Astrocyte (in vitro differentiated cells and primary cell): ENCODE measurements at regions not wholly inside any gene's neighbourhood (a gene's known extent, or its start where the extent isn't known, plus 50 kb on each side); places are given as distances from the start of the nearest gene placed in this dataset.

Source experiments
- DNase-seq: peaks from one replicate; pipeline ENCODE4 v3.0.0-alpha.2; 2010; ENCODE audit warnings: low read depth
- FAIRE-seq: peaks from 2 replicates; lab custom pipeline; 2011; peaks lifted over from hg19 to GRCh38; lab: Jason Lieb, UNC
- H2AFZ ChIP-seq: 2 replicates; pipeline ENCODE4 v1.6.0; 2012; ENCODE audit warnings: low read depth, low read length, inconsistent platforms
- H3K27ac ChIP-seq: 2 replicates; pipeline ENCODE4 v1.5.1; 2011; ENCODE audit warnings: low read depth, low read length, inconsistent platforms
- H3K27me3 ChIP-seq: 2 replicates; pipeline ENCODE4 v1.6.0; 2011; ENCODE audit warnings: low read length, inconsistent platforms; ENCODE audit not compliant: insufficient read depth
- H3K36me3 ChIP-seq: 2 replicates; pipeline ENCODE4 v1.5.1; 2011; ENCODE audit warnings: low read length, inconsistent platforms; ENCODE audit not compliant: insufficient read depth
- H3K4me1 ChIP-seq: 2 replicates; pipeline ENCODE4 v1.5.1; 2011; ENCODE audit warnings: low read length, inconsistent platforms; ENCODE audit not compliant: insufficient read depth
- H3K4me2 ChIP-seq: 2 replicates; pipeline ENCODE4 v1.6.0; 2012; ENCODE audit warnings: low read length, inconsistent platforms
- H3K4me3 ChIP-seq: 2 replicates; pipeline ENCODE4 v1.5.1; 2011; ENCODE audit warnings: low read depth, mild to moderate bottlenecking, low read length, inconsistent platforms; ENCODE audit not compliant: insufficient read depth
- H3K79me2 ChIP-seq: 2 replicates; pipeline ENCODE4 v1.6.0; 2012; ENCODE audit warnings: mild to moderate bottlenecking, low read length, inconsistent platforms; ENCODE audit not compliant: insufficient read depth
- H3K9ac ChIP-seq: 2 replicates; pipeline ENCODE4 v1.6.0; 2012; ENCODE audit warnings: mild to moderate bottlenecking, low read length, inconsistent platforms
- H3K9me3 ChIP-seq: 2 replicates; pipeline ENCODE4 v1.5.1; 2012; ENCODE audit warnings: low read depth, mild to moderate bottlenecking, low read length, inconsistent platforms; ENCODE audit not compliant: insufficient read depth
- H4K20me1 ChIP-seq: 2 replicates; pipeline ENCODE4 v1.6.0; 2012; ENCODE audit warnings: low read length, inconsistent platforms; ENCODE audit not compliant: insufficient read depth
- H3K27ac Mint-ChIP-seq: one replicate; pipeline ENCODE4 v1.8.0; 2021; ENCODE audit warnings: mild to moderate bottlenecking, mixed read lengths; ENCODE audit not compliant: unreplicated experiment
- H3K27me3 Mint-ChIP-seq: one replicate; pipeline ENCODE4 v1.8.0; 2021; ENCODE audit warnings: low read depth, mixed read lengths; ENCODE audit not compliant: unreplicated experiment
- H3K36me3 Mint-ChIP-seq: one replicate; pipeline ENCODE4 v1.8.0; 2021; ENCODE audit warnings: low read depth, mixed read lengths; ENCODE audit not compliant: unreplicated experiment
- H3K4me1 Mint-ChIP-seq: one replicate; pipeline ENCODE4 v1.8.0; 2021; ENCODE audit warnings: low read depth, mixed read lengths; ENCODE audit not compliant: unreplicated experiment
- H3K4me3 Mint-ChIP-seq: one replicate; pipeline ENCODE4 v1.8.0; 2021; ENCODE audit warnings: mild to moderate bottlenecking, moderate library complexity, mixed read lengths; ENCODE audit not compliant: unreplicated experiment
- H3K9me3 Mint-ChIP-seq: one replicate; pipeline ENCODE4 v1.8.0; 2021; ENCODE audit warnings: mild to moderate bottlenecking, mixed read lengths; ENCODE audit not compliant: unreplicated experiment
- CTCF ChIP-seq: IDR thresholded peaks from 2 replicates; pipeline ENCODE4 v1.5.1; 2011; ENCODE audit warnings: low read depth, mild to moderate bottlenecking, inconsistent platforms, low read length, moderate library complexity; ENCODE audit not compliant: insufficient read depth
- EZH2 ChIP-seq: IDR thresholded peaks from 2 replicates; pipeline ENCODE4 v1.6.1; 2012; ENCODE audit warnings: mild to moderate bottlenecking, low read length, inconsistent platforms; ENCODE audit not compliant: insufficient read depth

- Histone ChIP-seq H3K79me2 (no peaks in the 10 kb centered on the region), H3K9me3 (no peaks in the 10 kb centered on the region), H3K4me2 (no peak overlapping the region), H3K27me3 (no peaks in the 10 kb centered on the region), H4K20me1 (no peaks in the 10 kb centered on the region), H3K4me1 (no peaks in the 10 kb centered on the region), H2AFZ (no peak overlapping the region), H3K36me3 (no peaks in the 10 kb centered on the region), H3K9ac (no peak overlapping the region), H3K4me3 (no peak overlapping the region), H3K27ac (no peak overlapping the region)
- no peak overlapping the region for H3K27ac Mint-ChIP-seq
- H3K9me3 Mint-ChIP-seq = no peaks in the 10 kb centered on the region
- no peak overlapping the region for H3K4me3 Mint-ChIP-seq
- FAIRE-seq (no peak), DNase-seq (no peak)
- peaks cover 3% of the 10 kb centered on the region for H3K27me3 Mint-ChIP-seq
- no peak for TF ChIP-seq EZH2
- peaks cover 2% of the 10 kb centered on the region for H3K36me3 Mint-ChIP-seq
- H3K4me1 Mint-ChIP-seq = no peaks in the 10 kb centered on the region
These were observed 321.4 kb downstream of the FAT3 start for GRCh38 chr11:92545906-92546471.

- H3K27me3 Mint-ChIP-seq = peaks cover 3% of the 10 kb centered on the region
- H3K4me1 Mint-ChIP-seq = no peaks in the 10 kb centered on the region
- Histone ChIP-seq H3K4me1 (no peaks in the 10 kb centered on the region), H2AFZ (no peak overlapping the region), H3K27me3 (no peaks in the 10 kb centered on the region), H3K9ac (no peak overlapping the region), H3K27ac (no peak overlapping the region), H3K79me2 (no peaks in the 10 kb centered on the region), H3K4me3 (no peak overlapping the region), H3K36me3 (no peaks in the 10 kb centered on the region), H4K20me1 (no peaks in the 10 kb centered on the region), H3K9me3 (no peaks in the 10 kb centered on the region), H3K4me2 (no peak overlapping the region)
- no peak overlapping the region for H3K4me3 Mint-ChIP-seq
- no peak for TF ChIP-seq EZH2
- no peak for TF ChIP-seq CTCF
- no peak overlapping the region for H3K27ac Mint-ChIP-seq
- FAIRE-seq (no peak), DNase-seq (no peak)
- peaks cover 2% of the 10 kb centered on the region for H3K36me3 Mint-ChIP-seq
- no peaks in the 10 kb centered on the region for H3K9me3 Mint-ChIP-seq
These were observed 322.0 kb downstream of the FAT3 start for GRCh38 chr11:92546603-92547002.

- no peak overlapping the region for H3K27ac Mint-ChIP-seq
- Histone ChIP-seq H3K79me2 (no peaks in the 10 kb centered on the region), H3K9ac (no peak overlapping the region), H3K36me3 (no peaks in the 10 kb centered on the region), H3K4me3 (no peak overlapping the region), H3K9me3 (no peaks in the 10 kb centered on the region), H3K4me2 (no peak overlapping the region), H4K20me1 (no peaks in the 10 kb centered on the region), H2AFZ (no peak overlapping the region), H3K4me1 (no peaks in the 10 kb centered on the region), H3K27ac (no peak overlapping the region), H3K27me3 (no peaks in the 10 kb centered on the region)
- H3K9me3 Mint-ChIP-seq = no peaks in the 10 kb centered on the region
- H3K4me1 Mint-ChIP-seq = no peaks in the 10 kb centered on the region
- no peak for DNase-seq
- no peak for TF ChIP-seq CTCF
- TF ChIP-seq EZH2 = no peak
- H3K4me3 Mint-ChIP-seq = no peak overlapping the region
- H3K36me3 Mint-ChIP-seq = peaks cover 2% of the 10 kb centered on the region
- no peak for FAIRE-seq
- H3K27me3 Mint-ChIP-seq = peaks cover 3% of the 10 kb centered on the region
These were observed 325.8 kb downstream of the FAT3 start for GRCh38 chr11:92550411-92550810.
